ENCODE measurements at regions not wholly inside any gene's neighbourhood (a gene's known extent, or its start where the extent isn't known, plus 50 kb on each side); places are given as distances from the start of the nearest gene placed in this dataset.
"Not testable (repeated sequence)": the region's sequence is repeated elsewhere in the genome, so short reads cannot be mapped to it uniquely, and the experiment has no call there.

DNA sequence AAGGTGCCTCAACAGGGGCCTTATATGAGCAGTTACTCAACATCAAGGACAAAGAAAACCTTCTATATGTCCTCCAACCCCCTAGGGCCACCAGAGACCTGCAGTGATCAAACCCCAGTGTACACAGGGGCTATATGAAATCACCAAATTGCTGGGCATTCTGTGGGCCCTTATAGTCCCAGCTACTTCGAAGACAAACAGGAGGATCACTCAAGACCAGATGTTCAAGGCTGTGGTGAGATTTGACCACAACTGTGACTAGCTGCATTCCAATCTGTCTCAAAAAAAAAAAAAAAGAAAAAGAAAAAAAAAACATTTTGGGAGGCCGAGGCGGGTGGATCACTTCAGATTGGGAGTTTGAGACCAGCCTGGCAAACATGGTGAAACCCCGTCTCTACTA, 51.0 kb upstream of the PRB2 start:
- no peak for DNase-seq (ENCODE audit: low read depth in 3 of 3)

DNA sequence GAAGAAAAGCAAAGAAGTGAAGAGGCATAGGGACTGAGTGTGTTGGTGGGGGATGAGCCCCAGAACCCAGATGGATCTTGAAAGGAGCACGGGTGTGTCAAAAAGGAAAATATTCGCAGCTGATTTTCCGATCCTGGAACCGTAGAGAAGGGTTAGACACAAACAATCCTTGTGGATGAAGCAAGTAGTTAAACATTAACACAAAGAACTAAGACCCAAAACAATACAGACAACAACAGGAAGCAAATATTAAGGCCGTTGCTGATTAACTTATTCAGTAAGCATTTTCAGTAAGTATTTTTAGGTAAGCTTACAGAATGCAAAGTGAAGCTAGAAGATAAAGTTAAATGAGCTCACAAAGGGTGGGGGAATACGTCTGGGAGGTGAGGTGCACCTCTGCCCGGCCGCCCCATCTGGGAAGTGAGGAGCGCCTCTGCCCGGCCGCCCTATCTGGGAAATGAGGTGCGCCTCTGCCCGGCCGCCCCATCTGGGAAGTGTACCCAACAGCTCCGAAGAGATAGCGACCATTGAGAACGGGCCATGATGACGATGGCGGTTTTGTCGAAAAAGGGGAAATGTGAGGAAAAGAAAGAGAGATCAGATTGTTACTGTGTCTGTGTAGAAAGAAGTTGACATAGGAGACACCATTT, 62.8 kb upstream of the PRB2 start:
- no peak for DNase-seq (ENCODE audit: low read depth in 3 of 3)

DNA sequence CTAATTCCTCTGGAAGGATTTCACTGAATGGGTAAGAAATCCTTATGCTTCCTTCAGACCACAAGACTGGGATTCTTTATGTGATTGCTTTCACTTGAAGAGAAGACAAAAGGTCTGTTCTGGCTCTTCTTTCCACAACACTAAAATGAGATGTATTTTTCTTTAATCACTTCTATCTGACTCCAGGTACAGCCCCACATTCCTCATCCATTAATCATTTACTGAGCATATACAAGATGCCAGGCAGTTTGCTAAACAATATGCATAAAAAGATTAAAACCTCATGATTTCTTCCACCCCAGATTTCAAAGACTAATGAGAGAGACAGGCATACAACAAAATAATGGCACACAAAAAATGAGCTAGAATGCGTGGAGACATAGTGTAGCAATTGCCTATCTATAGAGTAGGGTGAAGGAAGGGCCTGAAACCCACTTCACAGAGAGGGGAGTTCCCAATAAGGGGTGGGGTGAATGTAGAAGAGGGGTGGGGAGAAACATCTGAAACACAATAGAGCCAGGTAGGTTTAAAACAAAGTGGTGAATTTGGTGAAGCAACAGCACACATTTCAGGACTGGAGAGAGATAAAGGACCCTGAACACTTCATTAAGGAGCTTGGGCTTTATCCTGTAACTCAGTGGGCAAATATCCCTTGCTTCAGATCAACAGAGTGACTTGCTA, 65.1 kb upstream of the PRB2 start:
- DNase-seq (ENCODE audit: low read depth in 3 of 3), result no peak

DNA sequence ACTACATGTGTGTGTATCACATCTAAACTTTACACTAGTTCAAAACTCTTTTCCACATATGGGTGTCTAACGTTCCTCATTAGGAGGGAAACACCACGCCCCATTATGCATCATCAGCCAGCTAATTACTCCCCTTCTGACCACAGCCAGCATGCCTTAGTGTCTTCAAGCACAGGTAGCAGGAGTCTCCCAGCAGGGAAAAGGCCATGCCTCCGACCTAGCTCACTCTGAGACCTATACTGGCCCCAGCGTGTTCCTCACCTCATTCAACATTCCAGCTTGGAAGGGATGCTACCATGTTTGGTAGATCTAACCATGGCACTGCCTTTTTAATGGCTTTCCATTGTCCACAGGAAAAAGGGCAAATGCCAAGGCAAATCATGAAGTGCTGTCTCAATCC, 66.1 kb upstream of the PRB2 start:
- DNase-seq (ENCODE audit: low read depth in 3 of 3), result no peak

DNA sequence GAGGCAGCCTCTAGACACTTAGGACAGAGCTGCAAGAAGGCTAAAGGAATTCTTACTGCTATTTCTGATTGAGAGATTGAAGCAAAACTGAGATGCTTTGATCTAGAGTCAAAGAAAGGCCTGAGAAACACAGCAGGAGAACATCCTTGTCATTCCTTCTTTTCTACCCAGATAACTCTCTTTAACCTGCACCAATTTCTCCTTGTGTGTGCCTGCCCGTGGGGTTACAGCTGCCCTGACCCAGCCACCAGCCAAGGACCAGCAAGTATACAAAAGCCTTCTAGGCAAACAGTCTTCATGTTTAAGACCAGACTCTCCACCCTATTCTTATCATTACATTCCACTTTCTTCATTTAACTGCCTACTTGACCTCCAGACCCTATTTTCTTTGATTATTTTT, 81.7 kb upstream of the PRB2 start:
- no peak for DNase-seq (ENCODE audit: low read depth in 3 of 3)

DNA sequence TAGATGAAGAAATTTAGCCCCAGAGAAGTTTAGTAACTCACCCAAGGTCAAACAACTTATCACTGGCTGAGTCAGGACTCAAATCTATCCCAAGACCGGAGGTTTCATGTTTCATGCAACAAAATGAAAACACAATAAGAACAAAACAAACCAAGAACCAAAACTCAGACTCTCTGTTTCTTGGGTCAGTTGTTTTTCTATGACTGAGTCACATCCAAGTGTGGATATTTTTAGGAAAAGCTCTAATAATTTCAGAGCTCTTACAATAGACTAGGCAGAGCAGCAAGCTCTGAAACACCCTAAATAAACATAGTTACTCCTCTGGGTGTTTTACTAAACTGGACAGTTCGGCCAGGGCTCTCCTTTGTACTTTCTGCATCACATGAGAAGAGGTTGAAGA, 87.6 kb upstream of the PRB2 start:
- DNase-seq (ENCODE audit: low read depth in 3 of 3), result no peak

DNA sequence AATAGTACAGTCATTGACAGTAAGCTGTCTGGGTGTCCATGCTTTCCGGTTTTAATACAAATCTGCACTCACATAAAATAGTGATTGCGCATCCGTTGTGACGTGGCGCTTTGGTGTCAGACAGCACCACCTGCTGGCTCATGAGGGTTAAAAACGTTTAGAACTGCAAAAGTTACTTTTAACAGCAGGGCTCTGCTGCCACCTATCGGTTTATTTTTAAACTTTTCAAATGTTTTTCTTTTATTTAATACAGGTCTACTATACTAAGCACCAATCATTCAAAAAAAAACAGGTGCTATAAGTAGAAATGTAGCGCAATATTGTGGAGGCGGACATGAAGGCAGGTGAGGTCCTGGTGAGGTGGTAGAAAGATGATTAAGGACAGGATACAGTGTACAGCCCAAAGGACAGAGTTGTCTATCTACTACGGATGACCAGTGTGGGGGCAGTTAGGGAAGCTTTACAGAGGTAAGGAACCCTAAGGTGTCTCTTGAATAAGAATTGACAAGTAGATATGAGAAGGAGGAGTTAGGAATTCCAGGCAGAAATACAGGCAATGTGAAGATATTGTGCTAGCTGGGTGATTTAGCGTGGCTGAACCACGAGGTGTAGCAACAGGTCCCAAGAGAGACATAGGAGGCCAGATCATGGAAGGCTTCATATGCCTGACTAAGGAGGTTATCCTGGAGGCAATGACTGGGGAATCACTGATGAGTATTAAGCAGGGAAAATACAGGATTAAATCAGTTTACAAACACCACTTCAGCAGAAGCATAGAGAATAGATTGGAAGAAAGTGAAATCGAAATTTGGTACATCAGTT, 91.5 kb upstream of the PRB2 start:
- DNase-seq (ENCODE audit: low read depth in 3 of 3), result peak; percentile 55 to 73 (median 73)

DNA sequence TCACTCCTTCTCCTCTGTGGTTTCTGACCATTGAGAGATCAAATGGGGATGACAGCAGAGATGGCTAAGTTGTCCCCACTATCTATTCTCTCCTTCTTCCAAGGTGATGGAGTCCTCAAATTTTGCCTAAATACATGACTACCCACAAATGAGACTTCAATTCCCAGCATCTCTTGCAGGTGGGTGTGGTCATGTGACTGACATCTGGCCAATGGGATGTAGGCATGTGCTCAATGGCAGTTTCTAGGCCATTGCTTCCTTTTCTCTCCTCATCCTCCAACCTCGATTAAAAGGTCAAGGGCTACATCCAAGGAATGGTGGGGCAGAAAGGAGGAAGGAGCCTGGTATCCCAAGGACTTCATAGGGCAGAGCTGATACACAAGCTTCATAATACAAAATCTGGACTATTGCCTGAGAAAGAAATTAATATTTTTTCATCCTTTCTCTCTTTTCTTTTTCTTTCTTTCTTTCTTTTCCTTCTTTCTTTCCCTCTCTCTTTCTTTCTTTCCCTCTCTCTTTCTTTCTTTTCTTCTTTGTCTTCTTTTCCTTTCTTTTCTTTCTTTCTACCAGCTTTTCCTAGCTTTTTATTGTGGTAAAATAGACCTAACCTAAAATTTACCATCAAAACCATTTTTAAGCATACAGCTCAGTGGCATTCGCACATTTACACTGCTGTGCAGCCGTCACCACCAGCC, 100.9 kb upstream of the PRB2 start:
- DNase-seq (ENCODE audit: low read depth in 3 of 3), result no peak

DNA sequence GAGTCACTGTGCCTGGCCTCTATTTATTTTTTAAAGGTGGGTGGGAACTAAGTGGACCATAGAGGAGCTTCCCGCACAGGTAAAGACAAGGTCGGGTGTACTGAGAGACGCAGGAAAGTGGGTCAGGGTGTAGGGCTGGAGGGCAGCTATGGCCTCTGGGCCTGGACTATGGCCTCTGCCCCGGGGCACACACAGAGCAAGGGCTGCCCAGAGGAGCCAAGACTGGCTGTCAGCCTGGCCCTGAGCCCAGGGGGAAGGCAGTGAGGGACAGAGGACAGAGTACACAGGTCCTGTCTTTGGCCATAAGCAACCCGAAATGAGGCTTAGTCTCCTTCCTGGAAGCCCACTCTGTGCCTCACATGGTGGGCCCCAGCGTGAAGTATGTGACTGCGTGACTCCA, 102.1 kb upstream of the PRB2 start:
- no peak for DNase-seq (ENCODE audit: low read depth in 3 of 3)

DNA sequence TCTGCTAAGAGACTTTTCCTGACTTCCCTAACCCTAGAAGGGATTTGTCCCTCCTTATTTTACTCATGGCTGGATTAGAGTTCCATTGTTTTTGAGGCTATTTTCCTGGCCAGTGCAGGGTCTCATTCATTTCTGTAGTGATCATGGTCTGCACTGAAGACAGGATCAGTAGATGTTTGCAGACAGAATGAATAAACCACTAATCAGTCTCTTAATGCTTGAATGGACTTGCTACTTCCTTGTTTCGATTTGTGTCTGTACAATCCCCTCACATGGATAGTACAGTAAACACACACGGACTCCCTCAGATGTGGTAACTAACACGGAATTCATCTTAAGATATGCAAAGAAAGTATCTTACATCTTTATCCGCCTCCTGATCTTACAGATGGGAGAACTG, 102.6 kb upstream of the PRB2 start:
- no peak for DNase-seq (ENCODE audit: low read depth in 3 of 3)

DNA sequence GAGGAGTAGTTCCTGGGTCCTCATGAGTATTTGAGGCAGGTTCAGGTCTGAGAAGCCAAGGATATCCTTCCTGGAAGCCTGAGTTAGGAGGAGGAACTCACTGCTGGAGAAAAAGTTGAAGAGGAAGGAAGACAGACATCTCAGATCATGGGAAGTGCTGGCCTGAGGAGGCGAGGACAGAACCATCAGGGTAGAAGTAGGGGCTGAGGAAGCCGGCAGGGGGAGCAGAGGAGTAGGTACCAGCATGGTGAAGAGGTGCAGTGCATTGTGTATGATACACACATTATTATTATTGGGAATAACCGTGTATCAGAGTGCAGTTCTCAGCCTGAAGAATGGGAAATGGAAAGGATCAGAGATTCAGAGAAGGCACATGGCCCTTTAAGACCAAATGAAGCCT, 103.2 kb upstream of the PRB2 start:
- DNase-seq (ENCODE audit: low read depth in 3 of 3), result not testable (repeated sequence)

DNA sequence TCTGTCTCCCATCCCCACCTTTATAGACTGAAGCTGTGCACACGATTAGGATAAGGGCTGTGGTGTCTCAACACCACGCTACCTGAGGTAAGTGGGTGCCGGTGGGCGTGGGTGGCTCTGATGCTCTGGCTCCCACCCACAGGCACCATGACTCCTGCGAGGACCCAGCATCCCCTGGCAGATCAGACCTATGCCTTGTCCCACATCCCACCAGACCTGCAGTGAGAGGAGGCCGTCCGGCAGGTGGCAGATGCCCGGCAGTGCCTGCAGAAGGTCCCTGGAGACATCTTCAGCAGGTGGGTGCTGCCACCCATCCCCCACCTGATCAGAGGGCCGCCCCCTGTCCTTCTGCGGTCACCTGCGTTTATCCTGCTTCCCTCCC, 104.4 kb upstream of the PRB2 start:
- DNase-seq (ENCODE audit: low read depth in 3 of 3), result no peak

DNA sequence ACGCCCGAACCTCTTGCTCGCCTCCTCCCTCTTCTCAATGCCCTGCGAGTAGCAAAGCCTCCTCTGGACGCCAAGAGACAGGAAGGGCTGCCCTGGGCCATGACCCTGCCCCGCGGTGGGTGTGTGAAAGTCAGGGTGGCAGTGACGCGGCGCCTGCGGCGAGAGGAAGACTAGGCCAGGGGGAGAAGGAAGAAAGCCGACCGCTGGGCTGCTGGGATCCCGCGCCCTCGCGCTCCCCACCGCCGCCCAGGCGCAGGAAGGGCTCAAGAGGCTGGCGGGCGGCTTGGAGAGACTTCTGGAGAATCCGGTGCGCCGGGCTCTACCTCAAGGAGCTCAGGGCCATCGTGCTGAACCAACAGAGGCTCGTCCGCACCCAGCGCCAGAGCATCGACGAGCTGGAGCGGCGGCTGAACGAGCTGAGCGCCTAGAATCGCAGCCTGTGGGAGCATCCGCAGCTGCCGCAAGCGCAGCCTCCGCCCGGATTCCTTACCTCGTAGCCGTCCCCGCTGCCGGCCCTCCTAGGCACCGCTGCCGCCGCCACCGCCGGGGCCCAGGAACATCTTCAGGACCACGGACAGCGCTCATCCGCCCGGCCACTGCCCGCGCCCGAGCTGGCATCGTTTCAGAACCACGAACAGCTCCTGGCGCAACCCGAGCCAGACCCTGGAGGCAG, 105.0 kb upstream of the PRB2 start:
- peak; percentile 45 to 76 (median 47) for DNase-seq (ENCODE audit: low read depth in 3 of 3)

DNA sequence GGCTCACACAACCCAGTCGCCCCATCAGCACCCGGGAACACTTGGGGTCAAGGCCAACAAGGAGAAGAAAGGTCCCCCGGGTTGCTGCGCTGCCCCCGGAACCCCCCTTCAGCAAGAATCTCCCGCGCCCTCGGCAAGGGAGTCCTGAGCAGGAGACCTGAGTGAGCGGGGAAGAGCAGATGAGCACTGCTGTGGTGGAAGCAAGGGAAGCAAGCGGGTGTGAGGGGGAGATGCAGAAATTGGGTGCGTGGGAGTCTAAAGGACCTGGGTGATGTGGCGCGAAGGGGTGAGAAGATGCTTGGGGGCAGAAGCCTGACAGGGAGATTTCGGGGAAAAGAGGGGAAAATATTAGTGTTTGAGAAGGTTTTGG, 105.5 kb upstream of the PRB2 start:
- no peak for DNase-seq (ENCODE audit: low read depth in 3 of 3)

DNA sequence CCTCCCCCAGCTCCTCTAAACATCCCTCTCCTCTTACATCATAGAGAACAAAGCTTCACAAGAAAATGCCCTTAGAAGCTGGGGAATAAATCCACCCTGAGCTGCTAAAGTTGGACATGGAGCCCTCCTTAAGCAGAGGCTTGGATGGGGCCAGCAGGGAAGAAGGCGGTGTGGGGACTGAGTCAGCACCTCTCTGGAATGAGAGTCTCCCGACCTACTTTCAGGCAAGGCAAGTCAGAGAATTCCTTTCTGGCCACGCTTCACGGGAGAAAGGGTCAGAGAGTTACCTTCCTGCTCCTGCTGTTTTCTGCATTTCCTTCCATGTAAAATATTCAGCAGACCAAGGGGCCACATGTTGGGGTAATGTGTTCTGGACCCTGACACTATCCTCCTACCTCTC, 113.3 kb upstream of the PRB2 start:
- DNase-seq (ENCODE audit: low read depth in 3 of 3), result no peak

DNA sequence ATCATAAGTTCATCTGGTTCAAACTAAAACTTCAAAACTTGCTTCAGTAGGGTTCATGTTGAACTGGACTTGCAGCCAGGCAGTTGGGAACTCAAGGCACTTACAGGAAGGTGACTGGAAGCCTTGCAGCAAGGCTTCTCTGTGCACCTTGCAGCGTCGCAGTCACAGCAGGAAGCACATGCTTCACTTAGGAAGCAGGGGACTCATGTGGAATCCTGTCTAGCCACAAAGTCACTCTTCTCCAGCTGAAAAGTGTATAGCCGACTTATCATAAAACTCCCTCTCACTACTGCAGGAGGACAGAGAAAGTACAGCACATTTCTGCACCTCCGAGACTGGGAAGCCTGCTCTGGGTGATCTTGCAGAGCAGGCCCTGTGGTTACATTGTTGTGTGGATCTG, 114.0 kb upstream of the PRB2 start:
- no peak for DNase-seq (ENCODE audit: low read depth in 3 of 3)

DNA sequence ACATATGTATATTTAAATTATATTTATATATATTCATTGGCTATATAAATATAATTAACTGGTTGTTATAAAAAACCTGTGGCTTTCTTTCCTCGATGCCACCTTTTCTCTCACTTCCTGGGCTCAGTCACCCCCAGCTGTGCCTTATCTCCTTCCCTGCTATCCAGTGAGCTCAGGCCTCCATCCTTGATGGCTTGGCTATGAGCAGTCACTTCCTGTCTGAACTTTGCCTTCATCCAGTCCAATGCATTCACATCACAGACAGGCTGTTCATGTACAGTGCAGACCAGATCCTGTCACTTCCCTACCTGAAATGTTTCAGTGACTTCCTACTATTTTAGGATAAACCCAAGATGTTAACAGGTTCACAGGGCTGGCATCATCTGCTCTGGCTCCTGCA, 115.3 kb upstream of the PRB2 start:
- DNase-seq (ENCODE audit: low read depth in 3 of 3), result no peak

DNA sequence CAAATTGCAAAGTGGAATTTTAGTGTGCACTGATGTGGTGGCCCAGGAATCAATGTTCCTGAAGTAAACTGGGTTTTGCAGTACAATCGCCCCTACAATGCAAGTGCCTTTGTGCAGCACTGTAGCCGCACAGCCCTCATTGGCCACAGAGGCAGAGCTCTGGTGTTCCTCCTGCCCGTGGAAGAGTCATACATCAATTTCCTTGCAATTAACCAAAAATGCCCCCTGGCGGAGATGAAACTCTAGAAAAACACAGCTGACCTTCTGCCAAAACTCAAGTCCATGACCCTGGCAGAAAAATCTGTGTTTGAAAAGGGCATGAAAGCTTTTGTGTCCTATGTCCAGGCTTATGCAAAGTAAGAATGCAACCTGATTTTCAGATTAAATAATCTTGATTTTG, 117.9 kb upstream of the PRB2 start:
- no peak for DNase-seq (ENCODE audit: low read depth in 3 of 3)

DNA sequence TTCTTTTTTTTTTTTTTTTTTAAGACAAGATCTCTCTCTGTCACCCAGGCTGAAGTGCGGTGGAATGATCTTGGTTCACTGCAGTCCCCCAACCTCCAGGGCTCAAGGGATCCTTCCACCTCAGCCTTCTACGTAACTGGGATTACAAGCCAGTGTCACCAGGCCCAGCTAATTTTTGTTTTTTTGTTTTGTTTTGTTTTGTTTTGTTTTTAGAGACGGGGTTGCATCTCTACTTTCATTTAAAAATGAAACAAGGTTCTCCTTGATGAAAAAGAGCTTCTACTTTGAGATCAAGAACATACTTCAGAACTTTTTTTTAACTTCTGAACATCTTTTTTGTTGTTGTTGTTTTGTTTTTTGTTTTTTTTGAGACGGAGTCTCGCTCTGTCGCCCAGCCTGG, 121.7 kb upstream of the PRB2 start:
- DNase-seq (ENCODE audit: low read depth in 3 of 3), result no peak

DNA sequence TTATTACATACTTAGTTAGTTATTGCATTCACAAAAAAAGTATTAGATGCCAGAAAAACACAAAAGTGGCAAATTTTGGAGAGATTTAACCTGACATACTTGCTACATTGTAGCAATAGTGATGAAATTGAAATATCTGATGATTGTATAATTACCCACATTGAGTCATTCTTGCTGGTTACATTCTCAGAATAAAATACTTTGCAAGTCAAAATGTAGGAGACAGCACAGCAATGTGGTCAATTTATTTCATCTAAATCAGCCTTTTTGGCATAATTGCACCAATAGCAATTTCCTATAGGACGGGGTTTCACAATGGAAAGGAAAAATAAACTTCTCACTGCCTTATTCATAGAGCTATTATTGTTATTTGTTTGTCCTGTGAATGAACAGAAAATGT, 125.0 kb upstream of the ETV6 start:
- DNase-seq (ENCODE audit: low read depth in 3 of 3), result no peak

DNA sequence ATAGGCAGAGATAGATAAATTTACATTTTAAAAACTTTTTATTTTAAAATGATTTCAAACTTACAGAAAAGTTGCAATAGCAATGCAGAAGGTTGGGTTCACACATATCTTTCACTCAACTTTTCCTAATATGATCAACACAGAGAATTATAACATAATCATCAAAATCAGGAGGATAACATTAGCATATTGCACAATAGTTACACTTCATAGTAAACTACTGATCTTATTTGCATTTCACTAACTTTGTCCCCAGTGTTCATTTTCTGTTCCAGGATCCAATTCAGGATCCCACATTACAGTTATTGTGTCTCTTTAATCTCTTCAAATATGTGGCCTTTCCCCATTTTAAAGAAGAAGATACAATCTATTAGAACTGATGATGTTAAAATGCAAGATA, 115.4 kb upstream of the ETV6 start:
- no peak for DNase-seq (ENCODE audit: low read depth in 3 of 3)

DNA sequence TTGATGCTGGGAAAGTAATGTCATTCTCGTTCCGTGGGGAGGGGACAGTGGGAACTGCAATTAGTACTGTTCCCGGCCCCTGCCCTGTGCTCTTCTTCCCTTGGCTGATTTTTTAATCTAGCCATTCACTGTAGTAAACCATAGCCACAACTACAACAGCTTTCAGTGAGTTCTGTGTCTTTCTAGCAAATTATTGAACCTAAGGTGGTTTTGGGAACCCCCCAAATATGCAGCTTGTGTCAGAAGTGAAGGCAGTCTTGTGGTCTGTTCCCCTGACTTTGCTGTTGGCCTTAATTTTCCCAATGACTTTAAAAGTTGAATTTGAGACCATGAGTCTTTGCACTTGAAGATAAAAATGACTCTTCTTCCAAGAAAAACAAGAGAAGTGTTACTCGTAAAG, 114.3 kb upstream of the ETV6 start:
- DNase-seq (ENCODE audit: low read depth in 3 of 3), result no peak

All from stimulated activated CD4-positive, alpha-beta T cell treated with anti-CD3 and anti-CD28 coated beads, TNF-alpha, amount 100 ng/mL, for 24 hours (primary cell).